Activated CD4-positive, alpha-beta T cell treated with anti-CD3 and anti-CD28 coated beads, Interleukin-2, amount 50 U/mL, for 24 hours (primary cell): ENCODE measurements at regions not wholly inside any gene's neighbourhood (a gene's known extent, or its start where the extent isn't known, plus 50 kb on each side); places are given as distances from the start of the nearest gene placed in this dataset.
"Not testable (repeated sequence)": the region's sequence is repeated elsewhere in the genome, so short reads cannot be mapped to it uniquely, and the experiment has no call there.

Experiments
- DNase-seq, 2 donors: peaks; one replicate each; pipeline ENCODE4 v3.0.0-alpha.2; 2020; ENCODE audit warnings: low read depth in 1 of 2, low spot score in 1 of 2

GRCh38 chr4:81786766-81787165 is 315.1 kb upstream of the RASGEF1B start:
- DNase-seq, result no peak

- DNase-seq, result no peak
Observed at GRCh38 chr4:81786063-81786763, 314.5 kb upstream of the RASGEF1B start.

DNA sequence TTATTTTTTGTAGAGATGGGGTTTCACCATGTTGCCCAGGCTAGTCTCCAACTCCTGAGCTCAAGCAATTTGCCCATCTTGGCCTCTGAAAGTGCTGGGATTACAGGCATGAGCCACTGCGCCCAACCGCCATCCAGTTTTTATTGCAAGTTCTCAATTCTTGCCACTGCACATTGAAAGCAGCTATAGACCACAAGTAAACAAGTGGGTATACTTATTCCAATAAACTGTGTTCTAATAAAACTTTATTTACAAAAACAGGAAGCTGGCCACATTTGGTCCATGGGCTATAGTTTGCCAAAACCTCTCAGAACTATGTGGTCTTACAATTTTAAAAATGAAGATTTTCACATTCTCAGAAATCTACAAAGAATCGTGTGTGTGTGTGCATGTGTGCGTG is 313.6 kb upstream of the RASGEF1B start:
- no peak for DNase-seq

- no peak for DNase-seq
Observed at GRCh38 chr4:81783558-81783957, 311.9 kb upstream of the RASGEF1B start.

GRCh38 chr4:81781799-81782198 is 310.1 kb upstream of the RASGEF1B start:
- DNase-seq, result no peak

GRCh38 chr4:81777718-81778117 is 306.0 kb upstream of the RASGEF1B start:
- not testable (repeated sequence) for DNase-seq

DNA sequence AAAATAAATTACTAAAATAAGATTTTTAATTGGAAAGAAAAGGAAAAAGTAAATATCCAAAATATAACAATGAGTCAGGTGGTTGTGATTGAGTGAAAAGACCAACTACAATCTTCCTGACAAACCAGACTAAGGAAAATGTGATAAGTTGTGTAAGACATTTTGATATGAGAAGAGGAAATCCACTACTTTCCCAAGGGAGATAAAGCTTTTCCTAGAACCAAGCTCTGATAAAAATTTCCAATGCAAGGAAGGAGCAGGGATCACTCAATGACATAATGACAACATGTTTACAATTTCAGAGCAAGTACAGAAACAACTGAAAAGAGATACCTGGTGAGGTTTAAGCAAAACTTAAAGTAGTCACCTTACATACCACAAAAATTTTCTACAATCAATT is 305.1 kb upstream of the RASGEF1B start:
- DNase-seq, result no peak

GRCh38 chr4:81773557-81773956 is 301.9 kb upstream of the RASGEF1B start:
- DNase-seq, result no peak

DNA sequence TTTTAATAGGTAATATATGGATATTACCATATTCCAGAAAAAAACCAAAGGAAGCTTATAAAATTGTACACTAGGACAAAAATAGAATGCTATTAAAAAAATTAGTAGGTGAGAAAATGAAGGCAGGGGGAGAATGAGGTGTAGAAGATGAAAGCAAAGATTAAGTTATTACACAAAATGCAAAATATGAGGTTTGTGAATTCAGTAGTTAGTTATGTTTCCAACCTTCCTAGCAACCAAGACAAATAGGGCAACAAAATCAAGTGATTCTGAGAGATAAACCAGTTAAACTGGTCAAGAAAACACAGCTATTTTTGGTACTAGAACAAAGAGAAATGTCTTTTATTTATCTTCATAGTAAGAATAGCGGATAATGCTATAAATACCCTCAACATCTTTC is 300.0 kb upstream of the RASGEF1B start:
- no peak for DNase-seq

DNA sequence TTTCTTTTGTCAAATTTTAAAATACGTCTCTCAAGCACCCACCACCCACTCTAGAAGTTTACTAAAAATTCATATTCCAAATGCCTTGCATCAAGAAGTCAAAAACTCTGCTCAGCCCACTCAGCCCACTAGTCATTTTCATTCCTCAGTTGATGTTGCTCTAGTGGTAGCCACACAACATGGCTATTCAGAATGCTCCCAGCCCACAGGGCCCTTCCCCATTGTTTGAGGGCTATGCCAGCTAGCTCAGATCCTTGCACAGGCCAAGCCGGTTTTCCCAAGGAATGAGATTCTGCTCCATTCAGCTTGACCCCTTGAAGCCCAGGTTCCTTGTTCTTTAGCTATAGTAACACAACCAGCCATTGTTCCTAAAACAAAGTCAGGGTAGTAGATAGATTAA is 297.5 kb upstream of the RASGEF1B start:
- no peak for DNase-seq

GRCh38 chr4:81758574-81759264 is 287.0 kb upstream of the RASGEF1B start:
- no peak for DNase-seq

- no peak for DNase-seq
Observed at GRCh38 chr4:81757691-81758090, 286.0 kb upstream of the RASGEF1B start.

DNA sequence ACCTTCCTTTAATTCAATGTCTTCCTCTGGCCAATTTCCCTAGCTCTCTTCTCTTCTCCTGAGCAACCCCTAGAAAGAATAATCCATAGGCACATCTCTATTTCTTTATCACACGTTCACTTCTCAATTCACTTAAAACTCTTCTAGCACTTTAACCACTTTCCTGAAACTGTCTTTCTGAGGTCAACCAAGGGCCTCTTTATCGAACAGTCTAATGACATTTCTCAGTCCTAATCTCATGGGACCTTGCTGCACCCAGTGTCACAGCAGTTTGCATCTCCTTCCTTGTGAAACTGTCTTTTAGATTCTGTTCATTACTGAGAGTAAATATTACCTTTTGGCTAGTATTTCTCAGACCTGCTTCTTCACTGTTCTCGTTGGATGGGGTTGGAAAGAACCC is 285.3 kb upstream of the RASGEF1B start:
- DNase-seq, result no peak

- DNase-seq, result no peak
Observed at GRCh38 chr4:81756042-81756441, 284.3 kb upstream of the RASGEF1B start.

DNA sequence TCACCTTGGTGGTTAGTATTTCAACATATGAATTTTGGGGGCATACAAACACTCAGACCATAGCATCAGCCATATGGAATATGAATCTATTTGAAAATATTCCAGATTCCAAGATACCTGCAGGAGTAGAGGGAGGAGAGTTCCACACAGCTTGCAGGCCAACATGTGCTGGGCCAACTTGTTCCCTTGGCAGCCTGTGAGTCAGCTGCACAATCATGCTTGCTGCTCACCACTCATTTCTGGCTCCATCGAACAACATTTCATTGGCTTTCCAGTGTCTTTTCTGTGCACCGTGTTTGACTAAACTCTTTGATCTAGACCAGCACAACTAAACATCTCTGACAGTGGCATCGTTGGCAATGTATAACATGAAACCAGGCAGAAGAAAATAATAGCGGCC is 282.5 kb upstream of the RASGEF1B start:
- no peak for DNase-seq

DNA sequence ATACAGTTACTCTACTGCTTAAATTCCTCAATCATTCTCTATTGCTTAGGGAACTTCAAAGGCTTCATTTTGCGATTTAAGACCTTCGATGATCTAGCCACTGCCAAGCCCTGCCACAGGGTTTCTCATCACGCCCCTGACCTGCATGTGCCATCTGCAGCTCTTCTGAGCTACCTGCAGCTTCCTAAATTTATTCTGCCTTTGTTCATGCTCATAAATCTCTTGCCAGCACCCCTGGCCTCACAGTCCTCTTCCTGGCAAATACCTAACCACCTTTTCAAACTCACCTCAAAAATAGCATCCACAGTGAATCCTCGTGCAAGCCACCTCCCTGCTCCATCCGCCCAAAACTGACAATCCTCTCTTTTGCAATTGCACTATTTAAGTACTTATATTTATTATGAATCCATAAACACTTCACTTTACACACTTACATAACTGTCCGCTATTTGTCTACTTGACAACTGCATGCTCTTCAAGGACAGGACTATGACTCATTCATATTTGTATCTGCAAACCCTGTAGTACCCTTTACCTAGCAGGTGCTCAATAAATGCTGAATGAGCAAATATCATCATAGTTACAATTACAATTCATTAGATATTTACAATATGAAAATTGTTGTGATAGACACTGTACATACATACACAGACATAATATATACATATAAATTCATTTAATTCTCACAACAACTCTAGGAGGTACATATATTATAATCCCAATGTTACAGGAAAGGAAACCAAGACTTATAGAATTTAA is 280.0 kb upstream of the RASGEF1B start:
- DNase-seq, result no peak

GRCh38 chr4:81747242-81747930 is 275.7 kb upstream of the RASGEF1B start:
- DNase-seq, result no peak

- no peak for DNase-seq
Observed at GRCh38 chr4:81746773-81747172, 275.1 kb upstream of the RASGEF1B start.

DNA sequence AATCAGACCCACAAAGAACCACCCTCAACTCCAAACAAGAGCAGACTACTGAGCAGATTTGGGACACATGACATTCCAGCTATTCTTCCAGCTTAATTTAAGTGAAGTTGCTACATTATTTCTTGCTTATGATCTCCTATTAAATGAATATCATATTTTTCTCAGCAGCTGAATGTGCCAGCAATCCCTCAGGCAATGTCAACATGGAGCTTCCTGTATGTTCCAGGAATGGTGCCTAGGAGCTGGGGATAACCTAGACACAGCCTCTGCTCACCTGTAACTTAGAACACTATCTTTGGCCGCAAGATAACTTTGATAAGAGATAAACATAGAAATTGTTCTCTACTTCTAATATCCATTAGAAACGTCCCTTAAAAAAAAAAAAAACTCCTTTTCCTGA is 274.4 kb upstream of the RASGEF1B start:
- no peak for DNase-seq

GRCh38 chr4:81745050-81745449 is 273.3 kb upstream of the RASGEF1B start:
- DNase-seq, result no peak

DNA sequence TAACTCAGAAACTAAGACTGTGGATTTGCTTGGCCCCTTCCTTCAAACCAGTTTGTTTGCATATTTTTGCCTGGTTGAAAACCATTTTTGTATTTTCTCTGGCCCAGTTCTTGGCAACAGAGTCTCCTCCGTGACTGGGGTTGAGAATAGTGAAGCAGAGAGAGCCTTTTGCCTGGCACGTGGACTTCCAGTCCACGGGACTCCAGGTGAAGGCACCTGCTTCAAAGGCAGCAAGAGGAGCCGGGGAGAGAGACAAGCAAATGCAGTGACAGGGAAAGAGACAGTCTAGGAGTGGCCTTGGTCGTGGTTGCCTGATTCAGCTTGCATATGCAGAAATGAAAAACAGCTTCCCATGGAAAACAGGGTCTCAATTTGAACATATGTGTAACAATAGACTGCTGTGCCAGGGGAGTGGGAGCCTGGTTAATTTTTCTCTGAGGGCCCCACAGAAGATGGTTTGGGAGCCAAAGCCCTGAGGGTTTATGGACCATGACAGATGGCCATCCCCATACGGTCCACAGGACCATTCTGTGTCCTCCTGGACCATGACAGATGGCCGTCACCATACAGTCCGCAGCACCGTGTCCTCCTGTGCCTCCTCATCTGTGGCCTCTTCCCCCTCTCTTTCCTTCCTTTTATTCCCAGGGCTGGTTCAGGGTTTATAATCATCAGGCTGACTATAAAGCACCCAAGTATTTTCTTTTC is 272.2 kb upstream of the RASGEF1B start:
- no peak for DNase-seq
